HG02885 (cell line): ENCODE measurements at regions not wholly inside any gene's neighbourhood (a gene's known extent, or its start where the extent isn't known, plus 50 kb on each side); places are given as distances from the start of the nearest gene placed in this dataset.

Experiments used
- ATAC-seq: cut with Tn5 transposase; IDR thresholded peaks from one replicate; pipeline ENCODE4 v1.9.1; 2021; ENCODE audit warnings: mild to moderate bottlenecking; ENCODE audit not compliant: unreplicated experiment, poor library complexity

DNA sequence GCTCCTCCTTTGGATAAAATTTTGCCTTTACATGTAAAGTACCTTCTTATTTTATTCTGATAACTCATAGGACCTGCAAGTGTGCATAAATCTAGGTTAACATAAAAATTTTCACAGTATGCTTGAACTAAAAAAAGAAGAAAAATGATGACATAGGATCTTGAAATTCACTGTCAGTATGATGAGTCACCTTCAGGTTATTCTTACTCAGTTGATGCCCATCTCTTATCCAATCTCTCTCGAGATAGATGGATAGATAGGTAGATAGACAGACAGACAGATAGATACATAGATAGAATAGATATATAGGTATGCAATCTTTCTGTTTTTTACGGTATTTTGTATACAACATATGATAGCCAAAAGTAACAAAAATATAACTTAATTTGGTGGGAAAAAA lies 485.5 kb downstream of the NAF1 start:
- ATAC-seq: no peak

GRCh38 chr4:162675661-162676060 lies 491.0 kb downstream of the NAF1 start:
- no peak for ATAC-seq

GRCh38 chr4:162661913-162662312 lies 498.1 kb upstream of the FSTL5 start:
- no peak for ATAC-seq

DNA sequence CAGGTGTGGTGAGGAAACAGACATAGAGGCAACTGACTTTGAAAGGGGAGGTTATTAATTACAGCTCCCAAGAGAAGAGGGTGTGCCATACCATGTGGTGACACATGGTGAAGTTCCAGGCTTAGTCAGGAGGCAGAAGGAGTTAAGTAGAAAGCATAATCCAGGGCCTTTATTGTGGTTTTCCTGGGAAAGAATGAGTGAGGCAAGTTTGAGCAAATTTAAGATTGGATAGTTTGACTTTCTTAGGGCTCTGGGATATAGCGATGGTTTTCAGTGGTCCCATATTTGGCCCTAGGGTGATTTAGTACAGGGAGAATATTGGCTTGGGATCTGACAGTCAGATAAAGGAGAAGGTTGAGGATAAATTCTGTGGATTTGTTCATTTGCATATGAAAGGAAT lies 495.9 kb upstream of the FSTL5 start:
- ATAC-seq: no peak

DNA sequence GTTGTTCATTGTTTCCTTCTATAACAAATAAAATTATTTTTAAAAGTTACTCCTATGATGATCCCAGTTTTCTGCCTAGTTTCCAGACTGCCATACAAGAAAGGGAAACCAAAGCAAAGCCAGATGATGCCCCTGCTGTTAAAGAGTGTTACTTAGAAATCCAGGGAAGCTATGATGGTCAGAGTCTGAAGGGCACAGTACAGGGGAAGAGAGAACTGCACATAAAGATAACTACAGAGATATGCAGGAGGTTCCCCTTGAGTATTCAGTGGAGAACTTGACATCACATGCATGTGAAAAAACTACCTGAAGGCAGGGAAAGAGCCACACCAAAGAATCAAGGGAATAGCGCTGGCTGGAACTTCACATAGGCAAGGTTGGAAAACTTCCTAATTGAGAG lies 494.2 kb upstream of the FSTL5 start:
- ATAC-seq: no peak

GRCh38 chr4:162650166-162650565 lies 486.4 kb upstream of the FSTL5 start:
- ATAC-seq: no peak

- no peak for ATAC-seq
Measured at GRCh38 chr4:162645381-162645780, 481.6 kb upstream of the FSTL5 start.

- no peak for ATAC-seq
Measured at GRCh38 chr4:162644346-162644745, 480.5 kb upstream of the FSTL5 start.

DNA sequence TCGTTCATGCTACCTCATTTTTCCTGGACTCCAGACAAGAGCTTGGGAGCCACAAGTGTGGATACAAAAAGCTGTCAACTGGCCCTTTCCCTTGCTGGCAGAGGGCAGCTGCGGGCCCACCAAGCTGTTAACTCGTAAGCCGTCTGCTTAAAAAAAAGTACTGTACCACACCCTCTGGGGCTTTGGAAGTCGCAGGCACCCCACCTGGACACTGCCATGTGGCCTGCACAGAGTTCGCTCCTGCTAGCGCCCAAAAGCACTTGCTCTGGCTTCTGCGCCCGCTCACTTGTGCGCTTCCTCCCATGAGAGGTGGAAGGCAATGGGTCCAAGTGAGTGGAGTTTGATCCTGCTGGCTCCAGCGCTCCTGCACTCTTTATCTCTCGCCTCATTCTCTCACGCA lies 476.4 kb upstream of the FSTL5 start:
- ATAC-seq: no peak

GRCh38 chr4:162634390-162634789 lies 470.6 kb upstream of the FSTL5 start:
- no peak for ATAC-seq

DNA sequence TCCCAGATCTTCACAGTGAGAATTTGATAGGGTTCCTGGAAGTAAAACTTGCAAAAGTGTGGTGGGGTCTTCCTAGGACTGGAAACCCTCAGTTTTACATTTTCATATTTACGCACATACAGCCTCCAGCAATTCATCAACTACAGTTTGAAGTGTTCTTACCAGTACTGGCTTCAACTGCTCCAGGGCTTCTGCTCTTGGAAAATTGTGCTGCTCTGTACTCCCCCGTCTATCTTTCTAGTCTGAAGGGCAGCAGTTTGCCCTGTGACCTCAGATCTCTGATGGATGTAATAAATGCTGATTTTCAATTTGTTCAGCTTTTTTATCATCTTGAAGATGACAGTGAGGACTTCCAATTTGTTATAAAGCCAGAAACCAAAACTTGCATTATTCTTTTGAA lies 458.9 kb upstream of the FSTL5 start:
- no peak for ATAC-seq

DNA sequence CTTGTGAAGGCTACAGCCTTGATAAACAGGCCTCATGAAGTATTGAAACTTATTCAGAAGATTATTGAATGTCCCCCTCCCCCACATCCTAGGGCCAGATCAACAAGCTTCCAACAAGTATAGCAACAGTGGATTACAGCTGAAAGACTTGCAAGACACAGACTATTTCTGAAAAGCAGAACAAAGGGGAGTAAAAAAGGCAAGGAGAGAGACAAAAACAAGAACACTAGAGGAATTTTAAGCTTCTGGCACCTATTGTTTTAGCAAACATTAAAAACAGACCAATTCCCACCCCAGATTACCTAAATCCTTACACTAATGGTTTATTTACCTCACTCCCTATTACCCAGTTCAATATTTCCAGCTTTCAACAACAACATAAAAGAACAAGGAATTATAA lies 446.3 kb upstream of the FSTL5 start:
- no peak for ATAC-seq

GRCh38 chr4:162586266-162586665 lies 422.5 kb upstream of the FSTL5 start:
- ATAC-seq: no peak

GRCh38 chr4:162582180-162582579 lies 418.4 kb upstream of the FSTL5 start:
- ATAC-seq: no peak

DNA sequence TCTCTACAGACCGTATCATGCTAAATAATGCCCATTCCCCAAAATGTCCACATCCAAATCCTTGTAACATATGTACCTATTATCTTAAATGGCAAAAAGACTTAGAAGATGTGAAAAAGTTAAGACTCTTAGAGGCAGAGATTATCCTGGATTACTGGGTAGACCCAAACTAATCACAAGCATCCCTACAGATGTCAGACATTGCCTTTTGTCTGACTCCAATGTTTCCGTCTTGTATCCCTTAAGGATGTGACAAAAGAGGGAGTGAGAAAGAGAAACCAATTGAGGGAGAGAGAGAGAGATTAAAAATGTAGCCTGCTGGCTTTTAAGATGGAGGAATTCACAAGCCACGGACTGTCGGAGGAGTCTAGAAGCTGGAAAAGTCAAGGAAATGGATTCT lies 401.9 kb upstream of the FSTL5 start:
- no peak for ATAC-seq

DNA sequence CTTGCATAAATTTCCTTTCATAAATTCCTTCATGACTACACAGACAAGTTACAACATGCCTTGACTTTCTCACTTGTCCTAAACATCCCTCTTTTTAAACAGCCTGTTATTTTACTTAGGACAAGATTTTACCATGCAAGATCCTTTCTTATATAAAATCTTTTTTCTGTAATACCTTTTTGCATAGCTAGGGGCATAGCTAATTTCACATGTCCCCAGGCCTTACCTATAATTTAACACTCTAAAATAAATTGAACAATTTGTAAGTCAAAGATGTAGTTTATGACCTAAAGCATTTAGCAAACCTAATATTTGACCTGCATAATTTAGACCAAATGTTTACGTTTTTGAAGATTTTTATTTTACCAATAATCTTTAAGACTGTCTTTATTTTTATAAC lies 396.3 kb upstream of the FSTL5 start:
- ATAC-seq: no peak

- ATAC-seq: no peak
Measured at GRCh38 chr4:162557516-162558106, 393.8 kb upstream of the FSTL5 start.

DNA sequence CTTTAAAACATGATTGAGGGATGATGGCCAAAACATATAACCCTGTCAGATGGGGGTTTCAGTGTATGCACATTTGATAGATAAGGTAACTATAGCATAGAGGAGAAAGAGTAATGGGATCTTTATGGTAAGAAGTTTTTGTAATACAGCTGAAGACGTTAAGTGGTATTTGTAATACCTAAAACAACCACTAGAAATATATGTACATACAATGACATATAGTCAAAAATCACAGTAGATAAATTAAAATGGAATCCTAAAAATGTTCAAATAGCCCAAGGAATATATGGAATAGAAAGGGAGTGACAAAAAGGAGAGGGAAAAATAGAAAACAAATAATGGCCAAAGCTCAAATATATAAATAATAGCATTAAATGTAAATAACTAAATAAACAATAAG lies 371.3 kb upstream of the FSTL5 start:
- ATAC-seq: no peak

- no peak for ATAC-seq
Measured at GRCh38 chr4:162523171-162523570, 359.4 kb upstream of the FSTL5 start.

GRCh38 chr4:162522724-162523123 lies 358.9 kb upstream of the FSTL5 start:
- no peak for ATAC-seq

DNA sequence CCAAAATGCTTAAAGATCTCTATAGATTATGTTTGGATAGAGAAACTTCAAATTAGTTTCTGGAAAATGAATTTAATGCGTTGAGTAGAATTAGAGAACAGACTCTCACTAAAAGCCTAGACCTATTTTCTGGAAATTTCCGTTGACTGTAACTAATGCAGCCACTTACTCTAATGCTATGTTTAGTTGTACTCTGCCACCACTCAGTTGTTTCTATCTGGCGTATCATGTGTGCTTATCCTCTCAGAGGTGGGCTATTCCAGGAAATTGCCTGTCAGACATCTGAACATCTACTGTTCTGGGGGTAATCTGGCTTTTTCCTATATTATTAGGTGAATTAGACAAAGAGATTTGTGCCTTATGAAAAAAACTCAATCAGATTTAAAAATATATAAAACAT lies 347.1 kb upstream of the FSTL5 start:
- no peak for ATAC-seq

GRCh38 chr4:162510115-162510514 lies 346.3 kb upstream of the FSTL5 start:
- ATAC-seq: no peak

GRCh38 chr4:162509333-162509732 lies 345.5 kb upstream of the FSTL5 start:
- no peak for ATAC-seq
